ENCODE measurements at regions not wholly inside any gene's neighbourhood (a gene's known extent, or its start where the extent isn't known, plus 50 kb on each side); places are given as distances from the start of the nearest gene placed in this dataset.
A peak's percentile ranks its signal among the peaks of the same experiment; 100 is the strongest.

DNA sequence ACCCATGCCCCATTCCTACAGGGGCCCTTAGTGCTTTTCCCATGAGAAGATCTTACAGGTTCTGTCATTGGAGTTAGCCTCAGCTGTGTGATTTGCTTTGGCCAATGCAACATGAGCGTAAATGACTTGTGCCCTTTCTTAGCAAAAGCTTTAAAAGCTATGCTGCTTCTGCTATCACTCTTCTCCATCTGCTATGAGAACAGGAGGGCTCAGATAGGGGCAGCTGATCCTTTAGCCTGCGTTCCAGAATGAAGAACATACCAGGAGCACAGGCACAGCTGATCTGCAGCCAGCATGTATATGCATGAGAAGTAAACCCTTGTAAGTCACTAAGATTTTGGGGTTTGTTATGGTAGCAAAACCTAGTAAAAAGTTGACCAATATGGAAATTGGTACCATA, 218.2 kb downstream of the SH2D4B start:
- TF ChIP-seq, protein P1, sequence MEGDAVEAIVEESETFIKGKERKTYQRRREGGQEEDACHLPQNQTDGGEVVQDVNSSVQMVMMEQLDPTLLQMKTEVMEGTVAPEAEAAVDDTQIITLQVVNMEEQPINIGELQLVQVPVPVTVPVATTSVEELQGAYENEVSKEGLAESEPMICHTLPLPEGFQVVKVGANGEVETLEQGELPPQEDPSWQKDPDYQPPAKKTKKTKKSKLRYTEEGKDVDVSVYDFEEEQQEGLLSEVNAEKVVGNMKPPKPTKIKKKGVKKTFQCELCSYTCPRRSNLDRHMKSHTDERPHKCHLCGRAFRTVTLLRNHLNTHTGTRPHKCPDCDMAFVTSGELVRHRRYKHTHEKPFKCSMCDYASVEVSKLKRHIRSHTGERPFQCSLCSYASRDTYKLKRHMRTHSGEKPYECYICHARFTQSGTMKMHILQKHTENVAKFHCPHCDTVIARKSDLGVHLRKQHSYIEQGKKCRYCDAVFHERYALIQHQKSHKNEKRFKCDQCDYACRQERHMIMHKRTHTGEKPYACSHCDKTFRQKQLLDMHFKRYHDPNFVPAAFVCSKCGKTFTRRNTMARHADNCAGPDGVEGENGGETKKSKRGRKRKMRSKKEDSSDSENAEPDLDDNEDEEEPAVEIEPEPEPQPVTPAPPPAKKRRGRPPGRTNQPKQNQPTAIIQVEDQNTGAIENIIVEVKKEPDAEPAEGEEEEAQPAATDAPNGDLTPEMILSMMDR (IDR thresholded peaks at IDR 0.05; ENCODE audit: borderline replicate concordance, control extremely low read depth, extremely low read depth, insufficient read depth, missing control alignments): no peak
- in situ Hi-C loops (cut with MboI; ENCODE audit: low sequenced_read_pairs, unreplicated experiment): no loop called here
- DNase-seq (ENCODE audit: low spot score): no peak

DNA sequence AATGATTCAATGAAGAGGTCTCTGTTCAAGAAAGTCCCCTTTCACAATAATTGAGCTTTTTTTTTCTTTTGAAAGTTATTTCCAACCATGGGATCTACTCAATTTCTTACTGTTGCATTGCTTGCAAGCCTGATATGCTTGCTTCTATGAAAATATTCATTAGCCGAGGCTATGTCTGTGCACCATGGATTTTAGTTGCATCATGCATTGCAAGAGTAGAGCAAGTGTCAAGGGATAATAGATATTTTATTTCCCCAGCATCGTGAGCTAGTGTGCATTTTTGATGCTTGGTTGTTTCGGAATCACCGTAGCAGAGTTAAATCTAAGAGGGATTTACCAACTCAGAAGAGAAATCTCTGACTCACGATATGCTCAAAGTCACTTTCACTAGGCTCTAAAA, 222.0 kb downstream of the SH2D4B start:
- TF ChIP-seq, protein P1 (IDR thresholded peaks at IDR 0.05; ENCODE audit: borderline replicate concordance, control extremely low read depth, extremely low read depth, insufficient read depth, missing control alignments): no peak
- DNase-seq (ENCODE audit: low spot score): no peak
- in situ Hi-C loops (cut with MboI; ENCODE audit: low sequenced_read_pairs, unreplicated experiment): no loop called here

DNA sequence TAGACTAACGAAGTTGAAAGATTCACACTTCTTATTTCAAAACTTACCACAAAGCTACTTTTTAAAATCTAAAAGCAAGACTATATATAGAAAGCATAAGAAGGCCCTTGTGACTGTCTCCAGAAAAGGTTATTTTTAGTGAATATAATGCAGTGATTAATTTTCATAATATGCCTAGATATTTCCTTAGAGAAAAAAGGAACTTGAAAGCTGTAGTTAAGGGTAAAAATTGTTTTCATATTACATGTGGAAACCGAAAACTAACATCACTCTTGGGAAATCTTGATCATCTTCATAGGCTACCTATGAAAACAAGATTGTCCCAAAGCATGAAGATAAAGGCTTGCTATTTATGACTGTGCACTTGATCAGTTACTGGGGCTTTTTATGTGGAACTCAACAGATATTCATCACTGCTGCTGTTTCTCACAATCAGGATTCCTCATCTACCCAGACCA, 223.2 kb downstream of the SH2D4B start:
- in situ Hi-C loops (cut with MboI; ENCODE audit: low sequenced_read_pairs, unreplicated experiment): no loop called here
- DNase-seq (ENCODE audit: low spot score): peak; percentile 15
- TF ChIP-seq, protein P1 (IDR thresholded peaks at IDR 0.05; ENCODE audit: borderline replicate concordance, control extremely low read depth, extremely low read depth, insufficient read depth, missing control alignments): no peak

DNA sequence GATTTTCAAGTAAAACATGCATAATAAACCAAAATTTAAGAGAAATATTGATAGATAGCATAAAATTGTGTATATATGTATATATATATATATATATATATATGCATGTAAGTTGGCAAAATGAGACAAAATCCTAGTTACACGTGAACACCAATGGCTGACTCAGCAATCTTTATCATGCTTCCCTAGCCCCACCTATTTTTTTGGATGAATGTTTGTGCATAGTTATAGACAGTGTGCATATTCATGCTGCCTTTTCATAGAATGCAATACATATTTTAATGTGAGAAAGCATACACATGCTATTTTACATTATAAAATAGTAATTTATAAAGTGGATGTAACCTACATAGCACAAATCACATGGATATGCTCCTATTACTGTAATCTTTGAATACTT, 230.3 kb downstream of the SH2D4B start:
- no peak for DNase-seq (ENCODE audit: low spot score)
- TF ChIP-seq, protein P1 (IDR thresholded peaks at IDR 0.05; ENCODE audit: borderline replicate concordance, control extremely low read depth, extremely low read depth, insufficient read depth, missing control alignments): no peak
- in situ Hi-C loops (cut with MboI; ENCODE audit: low sequenced_read_pairs, unreplicated experiment): no loop called here

DNA sequence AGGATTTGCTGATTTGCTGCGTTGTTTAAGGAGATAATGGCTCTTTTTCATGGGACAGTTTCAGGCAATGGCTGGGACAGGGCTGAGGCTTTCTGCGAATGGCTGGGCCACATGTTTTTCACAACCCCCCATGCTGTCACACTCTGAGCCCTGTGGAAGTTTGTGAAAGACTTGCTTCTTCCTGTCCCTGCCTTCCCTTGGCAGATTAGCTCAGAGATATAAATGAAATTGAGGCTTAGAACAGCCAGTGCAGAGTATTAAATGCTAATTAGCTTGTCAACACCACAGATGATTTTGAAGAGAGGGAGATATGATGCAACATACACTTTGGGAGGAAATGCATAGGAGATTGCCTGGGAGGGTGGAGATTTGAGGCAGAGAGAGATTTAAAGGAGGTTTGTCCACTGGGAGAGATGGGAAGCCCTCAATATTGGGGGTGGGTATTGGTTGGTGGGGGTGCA, 232.0 kb downstream of the SH2D4B start:
- in situ Hi-C loops (cut with MboI; ENCODE audit: low sequenced_read_pairs, unreplicated experiment): no loop called here
- no peak for DNase-seq (ENCODE audit: low spot score)
- TF ChIP-seq, protein P1 (IDR thresholded peaks at IDR 0.05; ENCODE audit: borderline replicate concordance, control extremely low read depth, extremely low read depth, insufficient read depth, missing control alignments): no peak

DNA sequence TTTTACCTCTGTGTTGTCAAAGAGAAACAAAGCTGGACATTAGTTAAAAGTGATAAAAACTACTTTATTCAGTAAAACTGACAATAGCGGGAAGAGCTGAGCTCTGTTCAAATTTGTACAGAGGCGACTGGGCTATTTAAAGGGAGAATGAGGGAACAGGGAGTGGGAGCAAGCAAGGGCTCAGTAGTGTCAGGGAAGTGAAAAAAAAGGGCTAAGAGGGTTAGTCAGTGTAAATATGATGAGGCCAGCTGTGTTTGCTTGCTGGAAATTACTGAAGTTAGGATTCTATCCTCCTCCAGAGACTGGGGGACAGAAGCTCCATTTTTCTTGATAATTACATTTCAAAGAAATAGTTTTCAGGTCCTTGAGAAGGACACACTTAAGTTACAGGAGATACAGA, 232.5 kb downstream of the SH2D4B start:
- TF ChIP-seq, protein P1 (IDR thresholded peaks at IDR 0.05; ENCODE audit: borderline replicate concordance, control extremely low read depth, extremely low read depth, insufficient read depth, missing control alignments): no peak
- no peak for DNase-seq (ENCODE audit: low spot score)
- in situ Hi-C loops (cut with MboI; ENCODE audit: low sequenced_read_pairs, unreplicated experiment): no loop called here

DNA sequence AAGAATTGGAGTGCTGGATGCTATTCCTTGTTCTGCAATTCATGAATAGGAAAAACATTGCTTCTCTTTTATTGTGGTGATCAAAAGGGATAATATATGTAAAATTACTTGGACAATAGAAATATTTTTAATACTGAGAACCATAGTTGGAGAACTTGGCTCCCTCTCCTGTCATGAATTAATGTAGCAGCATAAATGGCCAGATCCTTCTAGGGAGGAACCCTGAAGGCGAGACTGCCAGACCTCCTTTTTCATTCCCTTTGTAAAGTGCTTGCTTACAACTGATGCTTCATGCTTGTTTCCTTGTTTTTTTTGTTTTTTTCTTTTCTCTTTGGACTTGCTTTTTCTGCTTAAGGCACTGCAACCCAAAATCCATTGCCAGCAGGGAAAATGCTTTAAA, 233.6 kb downstream of the SH2D4B start:
- DNase-seq (ENCODE audit: low spot score): no peak
- TF ChIP-seq, protein P1 (IDR thresholded peaks at IDR 0.05; ENCODE audit: borderline replicate concordance, control extremely low read depth, extremely low read depth, insufficient read depth, missing control alignments): no peak
- in situ Hi-C loops (cut with MboI; ENCODE audit: low sequenced_read_pairs, unreplicated experiment): no loop called here

Data from GM13976 (cell line).